Right ventricle myocardium inferior (tissue), 1 donor: ENCODE measurements at regions not wholly inside any gene's neighbourhood (a gene's known extent, or its start where the extent isn't known, plus 50 kb on each side); places are given as distances from the start of the nearest gene placed in this dataset.

Experiments
- ATAC-seq: fragments of 200-7000 bp; cut with Tn5 transposase; one replicate; pipeline ENCODE4 v1.9.1; 2020; ENCODE audit warnings: mild to moderate bottlenecking, moderate library complexity
- DNase-seq: peaks from one replicate; pipeline ENCODE4 v3.0.0; 2021; ENCODE audit errors: missing footprints
- intact Hi-C: fragments of 100-400 bp; cut with DNase I; formaldehyde crosslinking; loops from one replicate; pipeline ENCODE4 v1.11.0; 2022
- donor health status: DM: no; HTN: yes; CAD: no; lungs with severe emphysema.

DNA sequence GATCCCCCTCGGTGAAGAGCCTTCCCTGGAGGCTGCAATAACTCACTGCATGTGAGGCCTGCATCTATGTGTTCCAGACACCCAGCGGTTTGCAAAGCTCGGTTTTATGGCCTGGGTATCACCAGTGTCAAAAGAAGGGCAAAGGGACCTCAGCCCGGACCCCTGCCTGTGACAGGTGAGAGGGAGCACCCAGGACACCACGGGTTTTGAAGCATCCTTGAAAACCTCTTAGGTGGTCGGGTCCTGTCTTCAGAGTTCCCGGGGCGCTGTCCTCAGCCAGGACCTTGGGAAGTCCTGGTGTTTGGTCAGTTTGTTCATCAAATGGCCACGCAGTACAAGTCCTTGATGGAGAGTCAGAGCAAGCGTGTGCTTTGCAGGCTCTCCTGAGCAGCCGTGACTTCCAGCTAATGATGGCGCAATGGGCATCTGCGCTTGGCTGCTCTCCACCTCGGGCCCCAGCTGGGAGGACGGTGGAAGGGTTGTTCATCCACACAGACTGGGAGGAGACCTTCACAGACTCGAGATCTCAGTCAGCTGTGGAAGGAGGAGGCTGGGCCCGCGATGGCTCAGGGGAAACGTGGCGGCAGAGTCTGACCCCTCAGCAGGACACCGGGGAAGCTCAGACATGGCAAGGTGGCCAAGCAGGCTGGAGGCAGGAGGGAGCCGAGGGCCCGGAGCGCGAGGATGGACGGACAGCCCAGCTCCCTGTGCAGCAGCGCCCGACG lies 113.1 kb upstream of the GPC1 start:
- no peak for DNase-seq
- ATAC-seq, result no peak
- intact Hi-C loops, result no loop called here

DNA sequence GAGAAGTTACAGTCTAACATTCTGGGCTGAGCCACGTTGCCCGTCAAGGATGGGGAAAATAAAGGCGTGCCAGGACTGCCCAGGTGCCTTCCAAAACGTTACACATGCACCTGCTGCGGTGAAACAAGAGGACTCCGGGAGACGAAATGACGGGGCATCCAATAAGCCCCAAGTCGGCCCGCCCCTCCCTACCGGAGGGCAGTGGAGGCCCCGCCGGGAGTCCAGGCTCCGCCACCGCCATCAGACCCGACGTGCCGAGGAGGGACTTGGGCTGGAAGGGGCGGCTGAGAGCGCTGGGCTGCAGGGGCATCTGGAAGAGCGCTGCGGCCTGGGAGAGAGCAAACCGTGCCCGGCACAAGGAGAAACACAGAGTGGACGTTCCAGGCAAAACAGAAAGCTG lies 112.5 kb upstream of the GPC1 start:
- ATAC-seq (no peak), DNase-seq (no peak)
- intact Hi-C loops, result no loop called here

GRCh38 chr2:240323601-240324291 lies 111.7 kb upstream of the GPC1 start:
- DNase-seq (no peak), ATAC-seq (no peak)
- intact Hi-C loops, result no loop called here

- DNase-seq (no peak), ATAC-seq (no peak)
- intact Hi-C loops, result no loop called here
Observed at GRCh38 chr2:240324312-240325015, 111.0 kb upstream of the GPC1 start.

DNA sequence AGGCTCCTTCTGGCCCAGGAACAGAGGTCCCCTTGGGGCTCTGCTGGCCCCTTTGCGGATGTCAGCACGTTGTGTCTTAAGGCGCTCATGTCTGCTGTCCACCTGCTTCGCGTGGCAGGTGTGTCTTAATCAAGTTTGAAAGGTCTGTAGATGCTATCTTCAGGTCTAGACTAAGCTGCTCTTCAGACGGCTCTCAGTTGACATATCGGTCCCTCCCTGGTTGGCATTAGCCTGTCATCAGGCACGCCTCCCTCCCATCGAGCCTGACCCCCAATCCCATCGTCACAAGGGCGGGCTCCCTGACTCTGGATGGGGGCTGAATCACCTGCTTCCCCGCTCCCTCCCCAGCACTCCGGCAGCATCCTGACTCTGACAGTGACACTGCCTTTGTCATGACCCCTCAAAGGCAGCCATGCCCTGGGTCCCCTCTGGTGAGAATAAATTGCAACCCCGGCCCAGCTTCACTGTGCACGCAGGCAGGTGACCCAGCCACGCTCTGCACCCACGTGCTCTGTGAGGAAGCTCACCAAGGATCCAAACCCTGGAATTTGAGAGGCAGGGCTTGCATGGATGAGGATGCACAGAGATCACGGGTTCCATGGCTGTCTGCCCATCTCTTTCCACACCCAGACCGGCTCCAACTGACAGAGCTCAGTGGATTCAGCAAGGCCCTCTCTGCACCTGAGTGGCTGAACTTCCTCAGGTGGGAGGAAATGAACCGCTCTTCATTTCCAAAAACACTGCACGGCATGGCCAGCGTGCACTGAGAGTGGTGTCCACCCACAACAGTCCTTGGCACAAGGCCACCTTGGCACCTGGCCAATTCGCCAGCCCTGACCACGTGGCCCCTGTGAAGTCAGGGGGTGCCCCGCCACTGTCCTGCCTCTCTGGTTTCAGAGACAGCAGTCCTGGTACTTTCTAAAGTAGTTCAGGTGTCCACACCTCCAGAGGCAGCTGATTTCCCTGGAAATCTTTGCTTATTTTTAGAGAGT lies 110.2 kb upstream of the GPC1 start:
- ATAC-seq, result peak; percentile 43
- intact Hi-C loops, result no loop called here

DNA sequence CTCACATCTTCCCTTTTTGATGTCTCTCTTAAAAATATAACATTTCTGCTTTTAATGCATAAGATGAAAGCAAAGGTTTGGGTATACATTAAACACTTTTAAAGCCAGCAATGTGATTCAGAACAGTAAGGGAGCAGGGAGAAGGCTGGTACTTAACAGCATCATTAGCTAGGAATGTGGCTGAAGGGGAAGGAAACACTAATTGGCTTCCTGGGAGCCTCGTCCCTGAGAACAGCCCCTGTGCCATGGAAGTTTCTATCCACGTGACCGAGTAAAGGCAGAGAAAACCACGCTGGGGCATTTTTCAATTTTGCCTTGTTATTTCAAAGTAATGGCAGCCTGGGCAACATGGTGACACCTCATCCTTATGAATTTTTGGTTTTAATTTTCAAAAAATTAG lies 109.2 kb upstream of the GPC1 start:
- ATAC-seq (no peak), DNase-seq (no peak)
- intact Hi-C loops, result no loop called here

More for the DNA sequence above, 110.2 kb upstream of the GPC1 start:
- DNase-seq, result no peak

GRCh38 chr2:240326886-240327285 lies 108.6 kb upstream of the GPC1 start:
- ATAC-seq, result no peak
- intact Hi-C loops, result no loop called here
- DNase-seq, result no peak

DNA sequence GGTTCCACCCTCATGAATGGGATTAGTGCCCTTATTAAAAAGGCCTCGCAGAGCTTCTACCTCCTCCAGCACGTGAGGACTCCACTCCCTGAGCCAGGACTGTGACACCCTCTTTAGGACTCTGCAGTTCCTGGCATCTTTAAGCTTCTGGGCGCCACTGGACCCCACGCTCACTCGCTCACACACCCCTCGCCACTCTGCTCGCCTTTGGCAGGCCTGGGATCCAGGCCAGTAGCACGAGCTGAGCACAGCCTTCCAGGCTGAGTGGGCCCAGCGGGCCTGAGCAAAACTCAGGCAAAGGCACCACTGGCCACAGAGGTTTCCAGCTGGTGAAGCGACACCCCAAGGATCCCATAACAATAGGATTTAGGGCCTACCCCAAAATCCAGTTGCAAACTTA lies 107.9 kb upstream of the GPC1 start:
- ATAC-seq (no peak), DNase-seq (no peak)

DNA sequence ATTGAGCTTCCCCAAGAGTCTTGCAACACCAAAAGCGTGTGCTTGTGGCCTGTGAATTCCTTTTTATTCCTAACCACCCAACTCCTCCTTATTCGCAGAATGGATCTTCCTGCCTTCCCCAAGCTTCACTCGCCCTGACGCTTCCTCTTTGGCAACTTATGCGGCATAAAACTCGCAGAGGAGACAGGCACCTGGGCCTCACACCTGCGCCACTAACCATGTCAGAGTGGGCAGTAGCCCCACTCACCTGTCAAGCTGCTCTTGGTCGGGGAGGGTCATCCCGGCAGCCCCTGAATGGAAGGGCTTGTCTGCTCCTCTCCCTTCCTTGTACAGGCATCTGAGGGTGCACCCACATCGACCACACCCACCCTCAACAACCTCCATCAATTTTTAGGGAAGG lies 106.9 kb upstream of the GPC1 start:
- ATAC-seq, result no peak
- intact Hi-C loops, result no loop called here
- no peak for DNase-seq

More for the DNA sequence above, 107.9 kb upstream of the GPC1 start:
- intact Hi-C loops, result no loop called here

DNA sequence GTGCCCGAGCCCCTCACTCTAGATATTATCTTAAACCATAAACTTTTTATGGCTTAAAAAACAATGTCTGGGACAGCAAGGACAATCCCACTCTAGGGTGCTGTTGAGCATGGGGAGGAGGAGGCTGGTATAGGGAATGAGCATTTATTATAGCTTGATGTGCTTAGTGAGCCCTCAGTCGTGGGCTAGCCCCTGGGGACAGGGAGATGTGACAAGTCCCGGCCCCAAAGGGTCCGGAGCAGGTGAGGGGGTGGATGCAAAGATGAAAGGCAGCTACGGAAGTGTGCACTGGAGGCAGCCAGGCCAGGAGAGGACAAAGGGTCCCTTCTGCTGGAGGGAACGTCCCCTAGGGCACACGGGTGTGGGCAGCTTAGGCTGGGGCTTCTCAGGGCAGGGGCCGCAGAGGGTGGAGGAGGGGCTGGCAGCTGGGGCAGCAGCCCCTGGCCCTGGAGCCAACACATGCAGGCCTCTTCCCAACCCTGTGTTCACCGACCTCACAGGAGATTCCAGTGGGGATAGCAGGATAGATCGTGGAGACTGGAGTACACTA lies 106.3 kb upstream of the GPC1 start:
- intact Hi-C loops, result no loop called here
- ATAC-seq (no peak), DNase-seq (no peak)

DNA sequence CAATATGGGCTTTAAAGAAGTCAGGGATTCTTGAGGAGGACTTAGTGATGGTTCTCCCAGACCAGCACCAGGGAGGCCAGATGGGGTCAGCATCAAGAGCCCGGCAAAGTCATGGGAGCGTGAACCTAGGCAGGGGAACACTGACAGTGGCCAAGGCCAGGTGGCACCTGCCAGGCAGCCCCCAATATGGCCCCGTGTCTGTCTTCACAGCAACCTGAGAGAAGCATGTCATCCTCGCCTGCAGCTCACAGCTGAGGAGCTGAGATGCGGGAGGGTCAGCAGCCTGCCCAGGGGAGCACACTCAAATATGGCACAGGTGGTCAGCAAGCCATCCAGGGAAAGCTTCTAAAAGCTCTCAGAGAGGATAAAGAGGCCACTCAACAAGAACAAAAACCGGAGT lies 105.7 kb upstream of the GPC1 start:
- intact Hi-C loops, result no loop called here
- ATAC-seq, result no peak
- DNase-seq, result no peak

- intact Hi-C loops, result no loop called here
- no peak for DNase-seq
- ATAC-seq, result no peak
Observed at GRCh38 chr2:240333985-240334384, 101.5 kb upstream of the GPC1 start.

DNA sequence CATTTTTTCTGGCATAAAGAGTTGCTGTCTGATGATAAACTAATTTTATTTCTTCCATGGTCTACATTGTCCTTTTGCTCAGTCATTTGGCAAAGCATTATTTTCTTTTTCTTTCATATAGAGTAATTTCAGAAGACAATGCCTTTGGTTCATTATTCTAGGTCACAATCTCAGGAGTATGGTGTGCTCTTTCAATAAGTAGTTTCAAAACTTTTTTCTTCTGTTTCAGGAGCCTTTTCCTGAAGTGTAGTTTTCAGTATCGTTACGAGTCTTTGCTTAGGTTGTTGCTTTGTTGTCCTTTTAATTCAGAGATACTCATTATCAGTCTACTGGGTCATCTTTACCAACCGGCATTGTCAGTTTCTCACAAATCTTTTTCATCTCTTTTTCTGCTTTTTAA lies 100.4 kb upstream of the GPC1 start:
- no peak for ATAC-seq

DNA sequence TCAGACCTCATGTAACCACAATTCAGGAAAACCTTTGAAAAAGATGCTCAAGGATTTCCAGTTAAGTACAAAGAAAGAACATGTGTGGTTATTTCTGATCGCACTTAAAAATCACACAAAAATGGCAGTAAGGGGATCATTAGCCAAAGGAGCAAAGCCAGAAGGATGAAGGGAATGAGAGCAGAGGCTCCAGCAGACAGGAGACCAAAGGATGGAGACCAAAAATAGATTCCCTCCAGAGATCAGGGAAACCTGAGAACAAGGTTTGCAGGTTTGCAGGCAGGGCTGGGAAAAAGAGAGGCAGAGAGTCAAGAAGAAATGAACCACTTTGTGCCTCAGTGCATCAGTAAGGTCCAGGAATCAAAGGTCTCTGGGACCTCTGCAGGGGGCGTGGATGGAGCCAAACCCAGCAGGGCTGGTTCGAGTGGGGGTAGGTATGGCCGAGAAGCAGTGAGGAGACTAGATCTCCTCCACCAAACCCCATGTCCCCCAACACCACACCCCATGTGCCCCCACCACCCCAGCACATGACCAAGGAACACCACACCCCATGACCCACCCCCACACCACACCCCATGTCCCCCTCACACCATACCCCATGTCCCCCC lies 98.5 kb upstream of the GPC1 start:
- intact Hi-C loops, result no loop called here
- DNase-seq (no peak), ATAC-seq (no peak)

More for the DNA sequence above, 100.4 kb upstream of the GPC1 start:
- intact Hi-C loops, result no loop called here
- no peak for DNase-seq

DNA sequence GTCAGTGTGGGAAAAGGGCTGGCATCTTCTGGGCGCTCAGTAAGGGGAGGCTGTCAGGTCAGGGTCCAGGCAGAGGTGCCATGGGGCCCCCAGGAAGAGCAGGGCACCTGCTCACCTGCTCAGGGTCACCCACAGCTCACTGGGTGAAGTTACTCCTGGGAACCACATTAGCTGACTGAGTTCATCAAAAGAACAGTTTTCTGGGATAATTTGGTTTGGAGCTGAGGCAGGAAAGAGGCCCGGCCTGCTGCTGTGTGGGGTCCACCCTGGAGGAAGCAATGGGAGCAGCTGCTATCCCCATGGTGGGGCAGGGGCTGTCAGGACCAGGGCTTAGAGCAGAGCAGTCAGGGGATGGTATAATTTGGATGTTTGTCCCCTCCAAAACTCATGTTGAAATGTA lies 97.2 kb upstream of the GPC1 start:
- DNase-seq (no peak), ATAC-seq (no peak)
- intact Hi-C loops, result no loop called here

GRCh38 chr2:240339411-240340360 lies 95.8 kb upstream of the GPC1 start:
- DNase-seq (no peak), ATAC-seq (no peak)
- intact Hi-C loops, result no loop called here

DNA sequence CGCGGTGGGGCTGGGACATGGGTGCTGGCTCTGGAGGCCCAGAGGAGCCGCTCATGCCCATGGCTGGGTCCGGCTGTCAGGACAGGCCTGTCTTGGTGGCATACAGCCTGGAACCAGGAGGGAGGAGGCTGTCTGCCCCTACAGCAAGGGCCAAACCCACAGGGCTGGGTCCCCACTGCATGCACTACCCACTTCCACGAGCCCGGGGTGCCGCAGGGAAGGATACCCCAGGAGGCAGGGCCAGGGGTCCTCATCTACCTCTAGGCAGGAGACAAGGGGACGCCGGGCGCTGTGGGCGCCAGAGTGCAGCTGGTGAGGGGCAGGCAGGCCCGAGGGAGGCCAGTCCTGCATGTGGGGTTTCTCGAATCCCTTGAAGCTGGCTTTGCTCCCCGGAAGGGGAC lies 95.1 kb upstream of the GPC1 start:
- ATAC-seq (no peak), DNase-seq (no peak)
- intact Hi-C loops, result no loop called here
